Heart left ventricle (tissue), 16 donors: ENCODE measurements at regions not wholly inside any gene's neighbourhood (a gene's known extent, or its start where the extent isn't known, plus 50 kb on each side); places are given as distances from the start of the nearest gene placed in this dataset.

Experiments used
- ATAC-seq, 4 donors: fragments of 200-7000 bp; cut with Tn5 transposase; one replicate each; pipeline ENCODE4 v1.9.1; 2020 to 2022; ENCODE audit warnings: moderate library complexity in 4 of 4, mild to moderate bottlenecking in 3 of 4, moderate number of reproducible peaks in 1 of 4
- DNase-seq, 5 donors: peaks; one replicate each; pipeline ENCODE4 v3.0.0-alpha.2; 2020
- H3K27ac ChIP-seq, 12 donors: fragments of 200-600 bp; sonication (generic) in 4 of 12; one replicate each; pipeline versions ENCODE4 v1.5.0 to v1.8.0; 2016 to 2022; ENCODE audit warnings: mild to moderate bottlenecking in 2 of 12
- H3K27me3 ChIP-seq, 9 donors: fragments of 200-600 bp; sonication (generic) in 2 of 9; one replicate each; pipeline versions ENCODE4 v1.5.1 to v1.8.0; 2016 to 2022; ENCODE audit warnings: mild to moderate bottlenecking in 3 of 9
- H3K36me3 ChIP-seq, 9 donors: fragments of 200-600 bp; sonication (generic) in 2 of 9; one replicate each; pipeline versions ENCODE4 v1.5.0 to v1.8.0; 2018 to 2022; ENCODE audit warnings: mild to moderate bottlenecking in 2 of 9
- H3K4me1 ChIP-seq, 12 donors: fragments of 200-600 bp; sonication (generic) in 4 of 12; one replicate each; pipeline versions ENCODE4 v1.5.0 to v1.8.0; 2016 to 2022; ENCODE audit warnings: mild to moderate bottlenecking in 3 of 12
- H3K4me3 ChIP-seq, 12 donors: fragments of 200-600 bp; sonication (generic) in 4 of 12; one replicate each; pipeline versions ENCODE4 v1.5.0 to v1.8.0; 2017 to 2022; ENCODE audit warnings: mild to moderate bottlenecking in 9 of 12, moderate library complexity in 4 of 12
- H3K9me3 ChIP-seq, 12 donors: fragments of 200-600 bp; sonication (generic) in 4 of 12; one replicate each; pipeline versions ENCODE4 v1.5.0 to v1.8.0; 2016 to 2022; ENCODE audit warnings: mild to moderate bottlenecking in 1 of 12
- CTCF ChIP-seq, 12 donors: fragments of 200-600 bp; sonication (generic) in 4 of 12; IDR thresholded peaks; one replicate each; pipeline versions ENCODE4 v1.5.0 to v1.8.0; 2018 to 2022; ENCODE audit warnings: antibody characterized with exemption in 12 of 12, mild to moderate bottlenecking in 5 of 12
- POLR2A ChIP-seq, 2 donors: fragments of 450-650 bp; IDR thresholded peaks; one replicate each; pipeline ENCODE4 v1.6.1; 2017; ENCODE audit warnings: antibody characterized with exemption in 2 of 2, mild to moderate bottlenecking in 2 of 2, moderate library complexity in 2 of 2
- WGBS, 4 donors: extraction: QIAGEN DNeasy Blood & Tissue Kit in 2 of 4; methylation state at CpG; one replicate each; pipeline versions ENCODE4 v1.1.5 to v1.1.7; 2013 to 2018; 5-methylcytosine and 5-hydroxymethylcytosine counted together
- intact Hi-C, 10 donors: fragments of 100-400 bp; cut with DNase I; formaldehyde crosslinking; loops; one replicate each; pipeline versions ENCODE4 v1.11.1 to v1.14.2; 2022
- donor health status: ischemic (EF 13 %, LVEDD 7.1; RV severe dilation, severe dysfunction).
- donor health status: healthy with polysubstance abuse.
- donor health status: DM: no; HTN: yes; CAD: no.
- donor health status: DM: no; HTN: no; CAD: no.
- donor health status: ischemic (EF 25% LVEDD 6.9; RV normal size, moderate dysfunction).
- donor health status: ischemic (EF 25% LVEDD 5.7; RV mildly dilated, moderate dysfunction).
- donor health status: healthy.
- donor health status: DM: yes; HTN: yes; CAD: no.
- donor health status: ischemic (EF 35%, LVEDD 5.7; RV mildly dilated, moderate dysfunction).
- donor health status: nonischemic (EF 11% LVEDD 7.7; RV severe dilation, severe dysfunction).
- donor health status: DM: yes; HTN: yes; CAD: no.
- donor health status: PGD.
- donor health status: ischemic (EF 29% LVEDD 5.4; RV normal size, mild dysfunction).
- donor health status: nonischemic (EF 23%, LVEDD 6.1; RV moderate dilation, normal function).

GRCh38 chr10:57992321-57993077, 275.2 kb downstream of the IPMK start:
- no peaks in the 10 kb centered on the region for H3K27me3 ChIP-seq
- H3K9me3 ChIP-seq, result no peaks in the 10 kb centered on the region
- no peak overlapping the region for H3K27ac ChIP-seq
- 45 to 59% (median 53%) methylated on average over 5 of the region's 5 CpGs for WGBS, 4 donors
- H3K4me3 ChIP-seq, result no peak overlapping the region
- H3K4me1 ChIP-seq, result no peaks in the 10 kb centered on the region
- TF ChIP-seq CTCF (IDR thresholded peaks at IDR 0.05) (no peak), POLR2A (IDR thresholded peaks at IDR 0.05) (no peak)
- DNase-seq (no peak), ATAC-seq (peak in 1 of 4 donors; percentile 34)
- no peaks in the 10 kb centered on the region for H3K36me3 ChIP-seq
- intact Hi-C loops, result no loop called here

GRCh38 chr10:57988964-57989363, 278.7 kb downstream of the IPMK start:
- Histone ChIP-seq H3K9me3 (no peaks in the 10 kb centered on the region), H3K27me3 (no peaks in the 10 kb centered on the region), H3K36me3 (no peaks in the 10 kb centered on the region), H3K4me3 (no peak overlapping the region), H3K27ac (no peak overlapping the region), H3K4me1 (no peaks in the 10 kb centered on the region)
- intact Hi-C loops, result no loop called here
- TF ChIP-seq POLR2A (IDR thresholded peaks at IDR 0.05), result no peak
- TF ChIP-seq CTCF (IDR thresholded peaks at IDR 0.05), result no peak
- WGBS, 4 donors, result 67 to 82% (median 71%) methylated on average over 2 of the region's 2 CpGs
- DNase-seq, result no peak
- ATAC-seq, result no peak

GRCh38 chr10:57987055-57987721, 280.5 kb downstream of the IPMK start:
- Histone ChIP-seq H3K36me3 (no peaks in the 10 kb centered on the region), H3K9me3 (no peaks in the 10 kb centered on the region), H3K4me1 (no peaks in the 10 kb centered on the region), H3K27me3 (no peaks in the 10 kb centered on the region), H3K27ac (no peak overlapping the region), H3K4me3 (no peak overlapping the region)
- 79 to 86% (median 82%) methylated on average over 6 of the region's 6 CpGs for WGBS, 4 donors
- intact Hi-C loops, result no loop called here
- TF ChIP-seq CTCF (IDR thresholded peaks at IDR 0.05), result no peak
- TF ChIP-seq POLR2A (IDR thresholded peaks at IDR 0.05), result no peak
- DNase-seq (no peak), ATAC-seq (no peak)

GRCh38 chr10:57986422-57986821, 281.3 kb downstream of the IPMK start:
- no peak overlapping the region for H3K4me3 ChIP-seq
- WGBS, 4 donors, result 90 to 94% (median 91%) methylated on average over 1 of the region's 1 CpG

More at GRCh38 chr10:57986422-57986821, 281.3 kb downstream of the IPMK start:
- TF ChIP-seq CTCF (IDR thresholded peaks at IDR 0.05) (no peak), POLR2A (IDR thresholded peaks at IDR 0.05) (no peak)
- Histone ChIP-seq H3K9me3 (no peaks in the 10 kb centered on the region), H3K4me1 (no peaks in the 10 kb centered on the region), H3K27ac (no peak overlapping the region), H3K36me3 (no peaks in the 10 kb centered on the region), H3K27me3 (no peaks in the 10 kb centered on the region)
- DNase-seq (no peak), ATAC-seq (no peak)
- intact Hi-C loops, result no loop called here
